NCI-H226 (cell line): ENCODE measurements at regions not wholly inside any gene's neighbourhood (a gene's known extent, or its start where the extent isn't known, plus 50 kb on each side); places are given as distances from the start of the nearest gene placed in this dataset.

Experiments used
- DNase-seq: peaks from one replicate; pipeline ENCODE4 v3.0.0-alpha.2; 2015

DNA sequence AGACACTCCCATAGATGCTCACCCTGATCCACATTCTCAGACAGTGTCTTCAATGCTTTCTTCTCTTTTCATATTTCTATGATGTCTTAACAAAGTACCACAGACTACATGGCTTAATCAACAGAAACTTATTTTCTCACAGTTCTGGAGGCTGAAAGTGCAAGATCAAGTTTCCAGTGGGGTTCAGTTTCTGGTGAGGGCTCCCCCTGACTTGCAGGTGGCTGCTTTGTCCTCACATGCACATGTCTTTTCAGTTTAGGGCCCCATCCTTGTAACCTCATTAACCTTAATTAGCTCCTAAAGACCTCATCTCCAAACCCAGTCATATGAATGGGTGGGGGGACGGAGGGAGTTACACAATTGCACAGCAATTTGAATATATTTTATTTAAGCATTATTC lies 335.8 kb downstream of the AASDHPPT start:
- DNase-seq: no peak

DNA sequence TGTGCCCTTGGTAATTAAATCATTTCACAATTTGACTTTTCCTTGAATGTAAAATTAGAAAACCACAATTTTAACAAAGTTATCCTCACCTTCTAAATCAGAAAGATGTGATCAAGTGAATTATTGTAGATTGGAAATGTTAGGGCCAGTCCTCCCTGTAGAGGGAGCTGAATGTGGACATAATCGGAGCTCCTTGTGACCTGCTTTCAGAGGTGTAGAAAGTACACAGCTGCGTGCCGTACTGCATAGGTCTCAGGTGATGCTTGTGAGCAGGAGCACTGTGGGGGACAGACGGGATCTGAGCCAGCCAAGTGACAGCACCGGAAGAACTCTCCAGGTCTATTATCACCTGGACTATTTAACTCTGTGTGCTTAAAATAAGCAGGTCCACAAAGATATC lies 338.0 kb downstream of the AASDHPPT start:
- DNase-seq: no peak

DNA sequence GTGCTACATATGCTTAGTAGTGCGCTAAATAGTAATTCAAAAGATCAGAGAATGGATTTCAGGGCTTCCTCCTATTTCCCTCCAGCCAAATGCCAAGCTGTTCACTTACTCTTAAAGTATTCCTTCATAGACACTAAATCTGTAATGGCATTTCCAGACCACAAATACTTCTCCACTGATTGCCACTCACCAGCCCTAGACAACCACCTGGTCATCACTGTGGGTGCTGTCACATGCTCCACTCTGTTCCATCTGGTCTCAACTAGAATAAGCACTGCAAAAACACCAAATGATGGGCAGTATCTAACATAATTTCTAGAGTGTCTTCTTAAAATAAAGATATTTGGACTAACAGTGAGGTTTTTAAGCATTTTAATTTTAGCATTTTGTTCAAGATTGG lies 341.3 kb downstream of the AASDHPPT start:
- DNase-seq: no peak

DNA sequence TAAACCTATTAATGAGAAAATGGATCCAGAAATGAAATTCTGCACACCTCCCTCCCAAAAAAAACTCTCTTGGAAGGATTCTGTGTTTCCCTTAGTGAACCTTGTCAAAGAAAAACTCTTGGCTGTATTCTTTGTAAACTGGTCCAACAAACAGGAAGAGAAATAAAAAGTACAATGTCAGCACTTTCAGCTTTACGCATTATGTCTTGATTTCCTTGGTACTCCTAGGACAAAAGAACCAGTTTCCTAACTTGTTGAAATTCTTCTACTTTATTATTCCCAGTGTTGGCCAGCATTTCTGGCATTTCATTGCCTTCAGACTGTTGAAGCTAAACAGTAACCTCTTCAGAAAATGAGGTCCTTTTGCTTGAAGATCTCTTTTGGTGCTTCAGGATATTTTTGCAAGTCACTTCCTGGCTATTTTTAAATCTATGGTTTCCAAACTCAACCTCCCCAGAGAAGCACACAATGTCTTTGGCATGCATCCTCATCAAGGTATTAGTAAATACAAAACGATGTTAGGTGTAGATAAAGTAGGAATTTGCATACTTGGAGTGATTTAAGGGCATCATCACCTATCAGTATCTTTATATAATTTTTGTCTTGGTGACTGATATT lies 342.7 kb downstream of the AASDHPPT start:
- DNase-seq: no peak

DNA sequence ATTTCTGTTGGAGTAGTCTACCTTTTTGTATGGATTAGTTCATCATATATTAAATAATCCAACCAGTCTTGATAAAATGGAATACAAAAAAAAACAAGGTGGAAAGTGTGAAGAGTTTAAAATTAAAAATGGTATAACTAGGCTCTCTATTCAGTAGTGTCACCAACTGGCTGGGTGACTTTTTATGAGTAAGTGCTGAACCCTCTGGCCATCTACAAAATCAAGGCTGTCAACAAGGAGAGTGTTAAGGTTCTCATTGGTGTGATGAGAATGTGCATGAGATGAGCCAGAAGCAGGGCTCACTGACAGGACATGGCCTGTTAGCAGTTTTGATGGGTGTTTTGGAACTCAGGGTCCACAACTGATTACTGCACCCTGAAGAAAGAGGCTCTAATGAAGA lies 343.2 kb downstream of the AASDHPPT start:
- DNase-seq: no peak

DNA sequence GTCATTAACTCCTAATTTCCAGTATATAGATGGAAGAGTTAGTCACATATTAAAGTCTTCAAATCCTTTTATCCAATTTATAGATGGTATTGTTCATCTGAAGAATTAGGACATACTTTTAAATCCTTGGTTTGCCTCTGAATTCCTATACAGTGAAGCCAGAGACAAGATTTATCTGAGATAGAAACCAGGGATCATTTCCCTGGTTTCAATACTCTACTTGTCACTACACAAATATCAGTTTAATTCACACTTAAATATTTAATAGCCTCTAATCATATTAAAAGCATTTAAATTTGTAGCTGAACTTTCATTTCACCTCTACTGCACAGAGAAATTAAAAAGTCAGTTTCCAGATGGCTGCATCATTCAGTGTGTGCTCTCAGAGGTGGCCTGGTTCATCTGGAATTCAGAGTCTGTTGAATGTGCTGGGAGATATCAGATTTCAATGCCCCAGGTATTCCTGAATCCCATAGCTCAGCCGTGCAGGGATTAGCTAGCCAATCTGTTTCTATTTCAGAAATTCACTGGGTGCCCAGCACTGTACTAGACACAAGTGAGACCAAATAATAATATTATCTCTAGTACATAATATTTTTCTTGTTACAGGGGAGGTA lies 344.3 kb downstream of the AASDHPPT start:
- DNase-seq: no peak

DNA sequence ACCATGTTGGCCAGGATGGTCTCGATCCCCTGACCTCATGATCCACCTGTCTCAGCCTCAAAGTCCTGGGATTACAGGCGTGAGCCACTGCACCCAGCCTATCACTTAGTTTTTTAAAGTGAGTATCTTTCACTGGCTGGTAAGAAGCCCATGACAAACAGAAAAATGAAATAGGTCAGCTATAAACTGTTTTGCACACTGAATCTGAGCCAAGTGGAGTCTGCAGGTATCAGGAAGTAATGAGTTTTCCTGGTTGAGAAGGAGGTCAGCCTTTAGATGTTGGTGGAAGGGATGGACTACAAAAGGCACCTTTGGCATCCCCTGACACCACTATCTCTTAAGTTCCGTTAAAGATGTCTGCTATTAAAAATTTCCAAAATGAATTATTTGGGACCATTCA lies 345.1 kb downstream of the AASDHPPT start:
- DNase-seq: no peak

DNA sequence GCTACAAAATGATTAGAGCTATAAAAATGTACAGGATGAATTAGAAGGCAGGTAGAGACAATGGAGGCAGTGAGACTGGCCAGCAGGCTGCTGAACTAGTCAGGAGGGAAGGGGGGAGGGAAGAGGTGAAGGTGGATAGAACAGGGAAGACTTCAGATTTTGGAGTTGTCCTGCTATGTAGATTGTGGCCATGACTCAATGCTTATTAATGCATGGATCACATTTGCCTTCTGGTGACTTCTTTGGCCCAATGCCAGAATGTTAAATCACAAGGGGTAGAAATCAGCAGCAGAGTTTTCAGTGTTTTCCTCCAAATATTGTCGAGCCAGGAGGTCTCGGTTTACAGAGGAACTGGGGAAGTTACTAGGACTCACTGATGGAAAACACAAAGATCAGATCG lies 346.6 kb downstream of the AASDHPPT start:
- DNase-seq: peak; percentile 68

DNA sequence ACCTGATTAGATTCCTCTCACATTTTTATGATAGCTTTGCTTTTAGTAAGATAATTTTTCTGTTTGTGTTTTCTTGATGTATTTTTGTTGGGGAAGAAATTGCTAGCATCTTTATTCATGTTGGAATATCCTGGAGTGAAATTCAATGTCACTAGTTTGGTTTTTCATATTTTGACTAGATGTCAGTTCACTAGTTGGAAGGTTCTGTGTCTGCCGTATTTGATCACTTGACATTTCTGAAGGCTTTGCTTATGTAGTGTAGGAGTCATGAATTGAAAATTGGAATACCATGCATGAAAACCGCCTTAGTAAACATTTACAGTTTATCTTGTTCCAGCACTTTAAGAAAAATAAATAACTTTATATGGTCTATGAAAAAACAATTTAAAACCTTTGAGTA lies 348.4 kb downstream of the AASDHPPT start:
- DNase-seq: no peak

DNA sequence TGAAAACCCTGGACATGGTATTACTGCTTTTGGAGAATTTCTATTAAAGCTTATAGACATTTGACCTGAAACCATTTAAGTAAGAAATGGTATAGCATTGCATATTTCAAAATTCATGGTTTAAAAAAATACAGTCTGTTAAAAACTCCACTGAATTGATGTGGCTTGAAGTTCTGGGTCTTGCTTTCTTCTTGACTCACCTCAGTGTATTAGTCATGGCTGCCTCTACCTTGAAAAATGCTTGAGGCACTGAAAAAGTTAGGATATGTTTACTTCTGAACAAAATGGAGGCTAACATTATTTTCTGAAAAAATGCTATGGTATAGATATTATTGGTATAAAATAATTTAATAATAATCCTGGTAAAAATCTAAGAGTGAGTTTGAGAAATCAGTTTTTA lies 349.2 kb downstream of the AASDHPPT start:
- peak; percentile 29 for DNase-seq

DNA sequence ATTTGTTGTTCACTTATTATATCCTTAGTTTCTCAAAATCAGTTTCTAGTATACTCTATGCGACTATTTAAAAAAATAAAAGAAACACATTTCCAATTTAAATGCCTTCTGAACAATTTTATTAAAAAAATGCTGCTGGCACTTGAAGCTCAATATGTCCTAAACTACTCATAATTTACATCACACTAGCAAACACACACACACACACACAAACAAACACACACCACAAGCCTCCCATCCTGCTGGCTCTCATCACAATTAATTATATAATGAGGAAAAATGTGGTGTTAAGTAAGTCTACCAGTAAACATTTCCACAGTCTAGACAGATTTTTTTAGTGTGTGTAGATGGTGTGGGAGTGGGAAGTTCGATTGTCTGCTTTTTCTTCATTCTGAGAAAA lies 350.3 kb downstream of the AASDHPPT start:
- no peak for DNase-seq

DNA sequence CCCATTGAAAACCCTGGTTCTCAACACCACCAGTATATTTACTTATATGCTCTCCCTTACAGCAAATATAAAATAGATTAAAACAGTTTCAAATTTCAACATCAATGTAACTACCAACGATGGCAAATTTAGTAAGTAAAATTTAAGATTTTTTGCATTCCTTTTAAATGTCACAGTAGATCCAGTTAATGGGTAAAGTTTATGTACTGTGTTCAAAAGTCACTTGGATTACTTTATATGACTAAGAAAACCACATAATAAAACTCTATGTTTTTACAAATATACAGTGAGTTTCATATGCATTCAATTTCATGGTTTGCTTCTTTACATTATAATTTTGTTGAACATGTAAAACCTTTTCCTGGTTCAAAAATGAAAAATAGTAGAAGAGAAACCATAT lies 364.6 kb downstream of the AASDHPPT start:
- no peak for DNase-seq

DNA sequence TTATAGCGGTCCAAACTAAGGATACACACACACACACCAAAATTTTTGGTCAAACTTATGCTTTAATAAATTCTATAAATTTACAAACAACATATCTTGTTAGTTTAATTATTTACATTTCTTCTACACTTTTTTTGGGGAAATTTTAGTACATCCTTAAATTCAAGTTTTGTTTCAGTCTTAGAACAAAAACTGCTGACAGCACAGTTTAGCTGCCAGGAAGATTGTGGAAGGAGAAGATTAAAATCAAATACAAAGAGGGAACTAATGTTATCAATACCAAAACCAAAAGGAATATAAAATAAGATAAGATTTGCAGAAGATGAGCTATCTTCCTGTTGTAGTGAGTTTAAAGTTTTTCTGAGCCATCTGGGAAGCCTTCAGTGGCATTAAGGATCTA lies 368.8 kb downstream of the AASDHPPT start:
- DNase-seq: no peak

DNA sequence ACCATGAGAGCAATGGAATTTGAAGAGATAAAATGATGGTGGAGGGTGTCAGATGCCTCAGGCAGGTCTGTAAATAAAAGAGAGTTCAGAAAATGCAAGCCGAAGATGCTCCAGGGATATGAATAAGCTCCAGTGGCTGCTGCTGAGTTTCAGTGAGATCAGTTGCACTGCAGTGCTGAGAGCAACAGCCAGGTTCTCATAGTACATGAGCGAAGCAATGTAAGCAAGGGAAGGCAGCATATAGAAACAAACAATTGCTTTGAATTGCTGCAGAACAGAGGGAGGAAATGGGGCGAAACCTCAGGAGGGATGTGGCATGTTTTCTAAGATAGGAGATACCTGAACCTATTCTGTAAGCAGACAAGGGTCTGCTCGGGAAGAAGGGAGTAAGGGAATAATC lies 369.5 kb downstream of the AASDHPPT start:
- no peak for DNase-seq

DNA sequence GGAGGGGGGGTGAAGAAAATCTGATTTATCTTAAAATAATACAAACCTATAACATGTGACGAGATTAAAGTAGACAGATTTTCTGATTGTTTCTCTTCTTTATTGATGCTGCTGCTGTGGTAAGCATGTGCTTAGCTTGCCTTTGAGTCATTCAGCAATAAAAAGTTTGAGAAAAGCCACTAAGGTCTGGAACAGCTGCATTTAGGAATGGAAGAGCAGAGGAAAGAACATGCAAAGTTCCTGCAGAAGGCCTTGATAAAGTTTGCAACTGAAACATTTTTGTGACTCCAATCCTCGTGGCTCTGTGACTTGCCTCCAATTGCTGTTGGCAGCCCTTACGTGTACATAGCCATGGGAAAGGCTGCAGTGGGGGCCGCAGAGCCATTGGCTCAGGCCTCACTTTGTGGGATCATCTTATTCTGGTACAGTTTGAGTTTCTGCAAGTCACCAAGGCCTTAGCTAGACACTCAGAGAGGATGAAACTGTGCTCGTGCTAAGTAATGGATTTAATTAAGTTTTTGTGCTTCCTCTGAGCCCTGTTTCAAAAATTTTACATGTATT lies 370.2 kb downstream of the AASDHPPT start:
- DNase-seq: no peak

DNA sequence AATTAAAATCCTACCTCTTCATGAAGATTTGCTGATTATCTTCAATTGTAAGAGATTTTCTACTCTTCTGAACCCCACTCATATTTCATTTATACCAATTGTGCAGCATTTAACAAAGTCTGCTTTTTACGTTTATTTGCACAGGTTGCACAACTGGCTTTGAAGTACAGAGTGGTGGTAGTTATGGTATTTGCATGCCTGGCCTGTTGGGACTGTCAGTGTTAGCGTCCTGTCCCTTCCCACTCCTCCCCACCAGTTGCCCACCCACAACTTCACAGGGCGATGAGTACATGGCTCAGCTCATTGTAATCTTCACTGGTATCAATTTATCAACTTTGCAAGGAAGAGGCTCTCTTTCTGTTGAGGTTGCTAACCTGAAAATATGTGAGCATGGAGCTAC lies 372.3 kb downstream of the AASDHPPT start:
- DNase-seq: no peak

DNA sequence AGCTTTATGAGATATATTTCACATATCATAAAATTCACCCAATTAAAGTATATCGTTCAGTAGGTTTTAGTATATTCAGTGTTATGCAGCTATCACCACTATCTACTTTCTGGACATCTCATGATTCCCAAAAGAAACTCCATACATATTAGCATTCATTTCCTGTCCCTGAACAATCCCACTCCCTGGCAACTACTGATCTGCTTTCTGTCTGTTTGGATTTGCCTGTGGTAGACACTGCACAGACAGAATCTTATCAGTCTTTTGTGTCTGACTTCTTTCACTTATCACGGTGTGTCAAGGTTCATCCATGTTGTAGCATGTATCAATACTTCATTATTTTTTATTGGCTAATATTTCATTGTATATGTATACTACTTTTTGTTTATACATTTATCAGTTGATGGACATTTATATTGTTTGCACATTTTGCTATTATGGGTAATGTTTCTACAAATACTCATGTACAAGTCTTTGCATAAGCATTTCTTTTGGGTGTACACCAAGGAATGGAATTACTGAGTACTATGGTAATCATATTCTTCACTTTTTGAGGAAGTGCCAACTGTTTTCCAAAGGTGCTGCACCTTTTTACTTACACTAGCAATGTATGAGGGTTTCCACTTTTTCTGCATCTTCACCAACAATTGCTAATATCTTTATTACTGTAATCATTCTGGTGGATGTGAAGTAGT lies 373.9 kb downstream of the AASDHPPT start:
- no peak for DNase-seq

DNA sequence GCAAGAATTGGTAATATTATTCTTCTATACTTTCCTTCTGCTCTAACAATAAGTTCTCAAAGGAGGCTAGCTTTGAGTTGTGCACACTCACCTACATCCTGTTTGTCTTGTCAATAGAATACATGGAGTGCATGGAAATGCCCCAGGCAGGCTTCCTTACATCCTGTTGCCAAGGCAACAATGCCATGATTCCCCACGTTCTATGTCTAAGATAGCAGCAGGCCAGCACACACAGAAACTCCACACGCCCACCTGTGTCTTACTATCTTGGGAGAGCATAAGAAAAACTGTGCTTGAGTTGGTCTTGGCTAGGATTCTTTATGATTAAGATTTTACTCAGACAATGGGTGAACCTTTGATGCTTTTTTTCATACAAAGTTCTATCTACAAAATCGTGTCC lies 379.2 kb downstream of the AASDHPPT start:
- peak; percentile 82 for DNase-seq

DNA sequence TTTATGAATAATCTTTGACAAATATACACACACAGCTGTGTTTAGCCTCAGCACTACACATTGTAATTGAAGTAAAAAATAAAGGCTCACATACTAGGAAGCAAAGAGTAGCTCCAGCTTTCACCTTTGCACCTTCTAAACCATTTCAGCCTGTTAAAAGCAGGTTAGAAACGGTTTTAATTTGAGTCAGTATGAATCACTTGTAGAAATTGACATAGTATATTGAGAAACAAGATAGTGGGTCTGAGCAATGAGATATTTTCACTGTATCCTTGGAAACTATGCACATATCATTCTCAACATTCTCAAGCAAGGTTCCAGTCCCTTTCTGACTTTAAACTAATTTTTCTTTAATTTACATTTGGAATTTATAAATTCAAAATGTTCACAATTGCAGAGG lies 380.3 kb downstream of the AASDHPPT start:
- DNase-seq: peak; percentile 82

DNA sequence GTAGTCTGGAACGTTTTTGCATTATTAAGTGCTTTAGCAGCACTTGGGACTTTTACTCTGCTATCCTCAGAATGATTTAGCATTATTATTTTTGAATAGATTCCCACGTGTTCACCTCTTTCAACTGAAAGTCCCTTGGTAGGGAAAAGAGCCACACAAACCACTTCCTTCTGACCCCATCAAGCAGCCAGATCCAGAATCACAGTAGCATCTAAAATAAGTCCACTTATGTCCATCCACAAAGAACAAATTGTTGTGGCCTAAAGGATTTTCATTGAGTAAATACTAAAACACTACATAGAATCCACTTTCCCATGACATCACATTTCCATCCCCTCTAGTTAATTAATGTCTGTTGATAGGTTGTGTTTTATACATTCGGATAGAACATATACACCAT lies 381.7 kb downstream of the AASDHPPT start:
- DNase-seq: no peak

DNA sequence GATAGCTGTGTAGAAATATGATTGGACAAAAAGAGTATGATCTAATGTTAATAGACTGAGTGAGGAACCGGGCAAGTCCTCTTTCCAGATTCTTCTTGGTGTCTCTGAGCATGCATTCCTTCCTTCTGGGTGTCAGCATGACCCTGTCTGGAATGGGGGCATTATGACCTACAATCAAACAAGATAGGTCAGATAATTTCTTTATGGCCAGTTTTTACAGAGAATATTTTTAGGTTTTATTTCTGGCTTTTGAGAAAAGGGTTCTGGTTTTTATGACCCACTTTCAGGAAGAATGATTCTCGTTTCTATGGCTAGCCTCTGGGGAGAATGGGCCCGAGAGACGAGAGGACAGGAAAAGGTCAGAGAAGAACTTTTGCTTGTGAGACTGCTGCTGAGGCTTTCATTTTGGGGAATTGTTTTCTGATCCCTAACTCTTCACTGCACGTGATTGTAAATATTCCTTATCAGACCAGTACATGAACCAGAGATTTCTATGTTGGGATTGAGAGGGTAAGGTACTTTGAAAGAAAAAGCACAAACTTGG lies 383.8 kb downstream of the AASDHPPT start:
- no peak for DNase-seq

DNA sequence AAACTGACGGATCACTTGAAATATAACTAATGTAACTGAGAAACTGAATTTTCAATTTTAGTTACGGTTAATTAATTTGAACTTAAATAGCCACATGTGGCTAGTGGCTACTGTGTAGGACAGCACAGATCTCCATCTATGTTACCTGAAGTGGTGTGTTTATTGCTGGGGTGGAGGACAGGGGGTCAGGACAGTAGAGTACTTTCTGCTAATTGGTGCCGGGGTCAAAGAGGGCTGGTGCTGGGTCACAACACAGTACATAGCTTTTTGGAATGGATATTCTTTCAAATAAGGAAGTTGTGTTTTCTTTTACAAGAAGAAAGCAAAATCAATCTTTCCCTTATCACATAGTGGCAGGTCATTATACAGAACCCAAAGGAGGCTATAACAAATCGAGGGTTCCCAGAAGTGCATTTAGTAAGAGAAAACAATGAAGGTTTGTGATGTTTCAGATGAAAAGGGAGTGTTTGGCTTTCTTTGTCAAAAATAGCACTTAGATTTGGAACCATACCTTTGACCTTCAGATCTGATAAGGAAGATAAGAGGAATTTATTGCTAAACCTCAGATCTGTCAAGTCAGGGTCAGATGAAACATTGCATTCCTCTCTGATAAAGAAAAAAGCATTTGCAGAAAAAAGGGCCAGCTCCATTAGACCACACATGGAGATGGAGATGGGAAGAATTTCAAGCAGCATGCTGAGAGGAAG lies 384.5 kb downstream of the AASDHPPT start:
- DNase-seq: peak; percentile 74

DNA sequence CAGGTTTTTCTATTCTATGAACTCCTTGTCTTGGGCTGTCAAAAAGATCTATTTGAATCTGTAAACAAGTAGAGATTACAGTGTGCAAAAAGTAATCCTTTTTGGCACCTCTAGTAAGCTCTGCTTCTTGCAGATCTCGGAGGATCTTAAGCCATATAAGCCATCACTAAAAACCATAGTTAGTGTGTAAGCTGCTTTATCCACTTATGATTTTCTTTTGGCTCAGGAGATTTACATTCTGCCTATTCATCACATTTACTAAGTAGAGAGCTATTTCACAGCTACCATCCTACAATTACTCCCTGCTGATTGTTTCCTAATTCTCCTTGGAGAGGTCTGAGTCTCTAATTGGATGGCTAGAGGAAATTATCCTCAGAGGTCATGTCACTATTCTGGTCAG lies 385.7 kb downstream of the AASDHPPT start:
- DNase-seq: no peak
